Endodermal cell (in vitro differentiated cells): ENCODE measurements at regions not wholly inside any gene's neighbourhood (a gene's known extent, or its start where the extent isn't known, plus 50 kb on each side); places are given as distances from the start of the nearest gene placed in this dataset.

ENCODE experiments used
- DNase-seq: peaks from one replicate; pipeline ENCODE4 v3.0.0-alpha.2; 2017
- H3K27ac ChIP-seq: 2 replicates; pipeline ENCODE4 v1.5.1; 2013; ENCODE audit warnings: mild to moderate bottlenecking, low read depth, low read length, moderate library complexity
- H3K27me3 ChIP-seq: 2 replicates; pipeline ENCODE4 v1.6.1; 2013; ENCODE audit warnings: mild to moderate bottlenecking, low read length, moderate library complexity; ENCODE audit not compliant: insufficient read depth, control insufficient read depth, poor library complexity, severe bottlenecking
- H3K36me3 ChIP-seq: 2 replicates; pipeline ENCODE4 v1.7.0; 2013; ENCODE audit warnings: mild to moderate bottlenecking, low read length, moderate library complexity; ENCODE audit not compliant: control insufficient read depth, insufficient read depth
- H3K4me1 ChIP-seq: one replicate; pipeline ENCODE4 v1.7.0; 2013; ENCODE audit warnings: low read length; ENCODE audit not compliant: control insufficient read depth, insufficient read depth
- H3K4me3 ChIP-seq: 2 replicates; pipeline ENCODE4 v1.5.1; 2013; ENCODE audit warnings: mild to moderate bottlenecking, low read length, moderate library complexity
- H3K9ac ChIP-seq: 2 replicates; pipeline ENCODE4 v1.6.1; 2013; ENCODE audit warnings: mild to moderate bottlenecking, low read length, moderate library complexity; ENCODE audit not compliant: poor library complexity, severe bottlenecking; ENCODE audit errors: extremely low read depth
- H3K9me3 ChIP-seq: 2 replicates; pipeline ENCODE4 v1.6.1; 2013; ENCODE audit warnings: mild to moderate bottlenecking, low read length, moderate library complexity; ENCODE audit not compliant: control insufficient read depth
- H3K27ac Mint-ChIP-seq: 2 replicates; pipeline ENCODE4 v1.8.0; 2020; ENCODE audit warnings: mixed read lengths
- H3K27me3 Mint-ChIP-seq: 2 replicates; pipeline ENCODE4 v1.8.0; 2021; ENCODE audit warnings: mild to moderate bottlenecking, mixed read lengths; ENCODE audit not compliant: insufficient read depth
- H3K36me3 Mint-ChIP-seq: 2 replicates; pipeline ENCODE4 v1.8.0; 2020; ENCODE audit warnings: low read depth, mixed read lengths
- H3K4me1 Mint-ChIP-seq: 2 replicates; pipeline ENCODE4 v1.8.0; 2020; ENCODE audit warnings: mixed read lengths
- H3K4me3 Mint-ChIP-seq: 2 replicates; pipeline ENCODE4 v1.8.0; 2020; ENCODE audit warnings: mild to moderate bottlenecking, moderate library complexity, mixed read lengths
- H3K9me3 Mint-ChIP-seq: 2 replicates; pipeline ENCODE4 v1.8.0; 2020; ENCODE audit warnings: mild to moderate bottlenecking, mixed read lengths
- CTCF ChIP-seq: fragments of 200-600 bp; sonication (generic); conservative IDR thresholded peaks from 2 replicates; pipeline ENCODE4 v1.5.0; 2021; ENCODE audit warnings: antibody characterized with exemption, mild to moderate bottlenecking
- WGBS, 2 experiments: methylation state at CpG; one replicate each; pipeline versions ENCODE4 v1.1.5 to v1.1.7; 2013; ENCODE audit warnings: missing lambda C conversion rate in 2 of 2, mixed read lengths in 1 of 2; ENCODE audit not compliant: insufficient coverage in 1 of 2, insufficient read length in 1 of 2; 5-methylcytosine and 5-hydroxymethylcytosine counted together

GRCh38 chrX:75582511-75582910 is 59.7 kb upstream of the ZDHHC15 start:
- WGBS, 2 experiments, result 98% methylated on average over 11 of the region's 13 CpGs; no CpG with 5 or more reads in 1 of the 2 experiments

More at GRCh38 chrX:75582511-75582910, 59.7 kb upstream of the ZDHHC15 start:
- Histone ChIP-seq H3K9me3 (no peaks in the 10 kb centered on the region), H3K4me1 (no peaks in the 10 kb centered on the region), H3K36me3 (no peaks in the 10 kb centered on the region), H3K27me3 (no peaks in the 10 kb centered on the region), H3K4me3 (no peak overlapping the region), H3K9ac (no peak overlapping the region), H3K27ac (no peak overlapping the region)
- H3K4me1 Mint-ChIP-seq, result no peaks in the 10 kb centered on the region
- no peaks in the 10 kb centered on the region for H3K36me3 Mint-ChIP-seq
- H3K4me3 Mint-ChIP-seq, result no peak overlapping the region
- H3K27ac Mint-ChIP-seq, result no peak overlapping the region
- H3K9me3 Mint-ChIP-seq, result peaks cover 70% of the 10 kb centered on the region
- no peaks in the 10 kb centered on the region for H3K27me3 Mint-ChIP-seq
- DNase-seq, result no peak
- no peak for TF ChIP-seq CTCF
